ENCODE measurements at regions not wholly inside any gene's neighbourhood (a gene's known extent, or its start where the extent isn't known, plus 50 kb on each side); places are given as distances from the start of the nearest gene placed in this dataset.

GRCh38 chr1:193402977-193403376 lies 216.6 kb upstream of the B3GALT2 start:
- TF ChIP-seq MAX (CRISPR knock-in tag; IDR thresholded peaks at IDR 0.05) (no peak), RBFOX2 (IDR thresholded peaks at IDR 0.05; ENCODE audit: low read depth, low read length) (no peak), CTCF (IDR thresholded peaks at IDR 0.05 in 2 of 3, conservative IDR thresholded peaks at IDR 0.05 in 1 of 3; ENCODE audit: insufficient read depth in 2 of 3, low read depth in 1 of 3, low read length in 3 of 3) (no peak), POLR2A (conservative IDR thresholded peaks at IDR 0.05) (no peak), EHMT2 (IDR thresholded peaks at IDR 0.05) (no peak), ARID4B (CRISPR knock-in tag; IDR thresholded peaks at IDR 0.05) (no peak), BCLAF1 (IDR thresholded peaks at IDR 0.05; ENCODE audit: borderline replicate concordance in 1 of 2, control insufficient read depth in 1 of 2, low read depth in 2 of 2, low read length in 1 of 2) (no peak), SNIP1 (IDR thresholded peaks at IDR 0.05; ENCODE audit: low read depth) (no peak), EZH2 (IDR thresholded peaks at IDR 0.05; ENCODE audit: borderline replicate concordance, low read depth, low read length) (no peak), BDP1 (IDR thresholded peaks at IDR 0.05; ENCODE audit: insufficient read depth, insufficient read length) (no peak), KLF13 (tag; IDR thresholded peaks at IDR 0.05; ENCODE audit: borderline replicate concordance, low read depth) (no peak), JUND (IDR thresholded peaks at IDR 0.05; ENCODE audit: borderline replicate concordance, low read depth, low read length) (no peak), JUND (tag; IDR thresholded peaks at IDR 0.05; ENCODE audit: borderline replicate concordance, low read depth, low read length) (no peak), UBTF (IDR thresholded peaks at IDR 0.05; ENCODE audit: borderline replicate concordance in 1 of 2, low read depth in 2 of 2, low read length in 2 of 2) (no peak)

Data from K562 (cell line).